ENCODE measurements at regions not wholly inside any gene's neighbourhood (a gene's known extent, or its start where the extent isn't known, plus 50 kb on each side); places are given as distances from the start of the nearest gene placed in this dataset.
"Not testable (repeated sequence)": the region's sequence is repeated elsewhere in the genome, so short reads cannot be mapped to it uniquely, and the experiment has no call there.

- not testable (repeated sequence) for TF ChIP-seq TAF1, SPI1, POLR2A (IDR thresholded peaks at IDR 0.05; ENCODE audit: low read depth, low read length)
Observed at GRCh38 chrX:121768210-121768609, 720.8 kb downstream of the GLUD2 start.
